K562 (cell line): ENCODE measurements at regions not wholly inside any gene's neighbourhood (a gene's known extent, or its start where the extent isn't known, plus 50 kb on each side); places are given as distances from the start of the nearest gene placed in this dataset.

Experiments used
- ATAC-seq: fragments of 200-7000 bp; cut with Tn5 transposase; 3 replicates; pipeline ENCODE4 v1.9.1; 2020; ENCODE audit warnings: moderate library complexity
- BruUV-seq: library from RNA; stranded (reverse); fragments of 400-500 nt; replicated peaks from 2 replicates; lab custom pipeline; 2021; lab: Mats Ljungman, UMichigan
- CTCF ChIA-PET: fragments of 300-600 bp; formaldehyde crosslinking; extraction: SDS; loops from one replicate; lab custom pipeline; 2021; ENCODE audit warnings: low intra/inter-chr PET ratio; lab: Yijun Ruan, JAX
- POLR2A ChIA-PET: fragments of 300-600, 350-650 bp; sonication (Branson Sonifier 250); formaldehyde crosslinking; extraction: SDS; loops from one replicate; lab custom pipeline; 2021; ENCODE audit warnings: antibody characterized with exemption, inconsistent platforms; lab: Yijun Ruan, JAX
- DNase-seq, 4 experiments: peaks; one replicate each; pipeline versions ENCODE4 v3.0.0 to v3.0.0-alpha.2; 2011 to 2018; ENCODE audit warnings: low spot score in 3 of 4, mixed read lengths in 3 of 4; ENCODE audit errors: extremely low read depth in 1 of 4
- FAIRE-seq: peaks from 2 replicates; lab custom pipeline; 2011; peaks lifted over from hg19 to GRCh38; lab: Jason Lieb, UNC
- H2AFZ ChIP-seq: 2 replicates; pipeline ENCODE4 v1.6.0; 2011; ENCODE audit warnings: low read depth, low read length, control low read depth, inconsistent platforms
- H3K27ac ChIP-seq: fragments of 200-600 bp; 3 replicates; pipeline ENCODE4 v1.8.0; 2011; ENCODE audit warnings: low read depth, mild to moderate bottlenecking, control low read depth, inconsistent platforms, low read length, moderate library complexity, mixed read lengths; ENCODE audit errors: extremely low read depth
- H3K27me3 ChIP-seq, 2 experiments: fragments of 300-600 bp in 1 of 2; 2 replicates in 1 of 2; 3 replicates in 1 of 2; pipeline versions ENCODE4 v1.6.0 to v1.8.0; 2011; ENCODE audit warnings: inconsistent platforms in 2 of 2, low read length in 2 of 2, mild to moderate bottlenecking in 1 of 2, mixed read lengths in 1 of 2, moderate library complexity in 1 of 2; ENCODE audit not compliant: control insufficient read depth in 2 of 2, insufficient read depth in 2 of 2
- H3K36me3 ChIP-seq: fragments of 300-600 bp; 3 replicates; pipeline ENCODE4 v1.8.0; 2011; ENCODE audit warnings: mild to moderate bottlenecking, low read length, inconsistent platforms; ENCODE audit not compliant: control insufficient read depth, insufficient read depth
- H3K4me1 ChIP-seq, 2 experiments: fragments of 200-600 bp in 1 of 2; replicated peaks in 1 of 2; 2 replicates in 1 of 2; 3 replicates in 1 of 2; pipeline versions ENCODE4 v1.5.1 to v1.8.0; 2011; ENCODE audit warnings: inconsistent platforms in 2 of 2, low read length in 2 of 2, mild to moderate bottlenecking in 1 of 2, mixed read lengths in 1 of 2, moderate library complexity in 1 of 2; ENCODE audit not compliant: control insufficient read depth in 2 of 2, insufficient read depth in 2 of 2
- H3K4me2 ChIP-seq: 2 replicates; pipeline ENCODE4 v1.6.1; 2011; ENCODE audit warnings: low read length, control low read depth, inconsistent platforms, mixed read lengths; ENCODE audit not compliant: insufficient read depth
- H3K4me3 ChIP-seq: fragments of 200-600 bp; sonication (generic), shearing (Covaris generic); 2 replicates; pipeline ENCODE4 v1.5.1; 2016; ENCODE audit warnings: control low read depth, inconsistent platforms
- H3K79me2 ChIP-seq: fragments of 200-600 bp; 3 replicates; pipeline ENCODE4 v1.8.0; 2011; ENCODE audit warnings: low read length, inconsistent platforms; ENCODE audit not compliant: control insufficient read depth, insufficient read depth
- H3K9ac ChIP-seq, 2 experiments: 2 replicates each; pipeline versions ENCODE4 v1.6.0 to v1.6.1; 2011; ENCODE audit warnings: low read depth in 2 of 2, low read length in 2 of 2, control low read depth in 1 of 2, inconsistent platforms in 1 of 2, mild to moderate bottlenecking in 1 of 2, mixed read lengths in 1 of 2; ENCODE audit not compliant: insufficient read depth in 1 of 2
- H3K9me1 ChIP-seq: one replicate; pipeline ENCODE4 v1.6.0; 2011; ENCODE audit warnings: inconsistent platforms, mild to moderate bottlenecking, low read length, moderate library complexity; ENCODE audit not compliant: control insufficient read depth, insufficient read depth
- H3K9me3 ChIP-seq: replicated peaks from 2 replicates; pipeline ENCODE4 v1.5.1; 2011; ENCODE audit warnings: low read depth, low read length, inconsistent platforms; ENCODE audit not compliant: control insufficient read depth, insufficient read depth
- H4K20me1 ChIP-seq: replicated peaks from 2 replicates; pipeline ENCODE4 v1.6.1; 2011; ENCODE audit warnings: low read length, inconsistent platforms, mixed read lengths; ENCODE audit not compliant: control insufficient read depth, insufficient read depth
- ADNP ChIP-seq: fragments of 200-800 bp; sonication (Bioruptor generic); IDR thresholded peaks from 2 replicates; pipeline ENCODE4 v1.6.1; 2016; ENCODE audit warnings: missing genetic modification characterization, missing compliant biosample characterization
- CBFA2T2 ChIP-seq: fragments of 450-650 bp; conservative IDR thresholded peaks from 2 replicates; pipeline ENCODE4 v1.6.1; 2017; ENCODE audit warnings: mild to moderate bottlenecking
- CC2D1A ChIP-seq: fragments of 450-650 bp; IDR thresholded peaks from 2 replicates; pipeline ENCODE4 v1.6.1; 2017; ENCODE audit warnings: mild to moderate bottlenecking
- E2F3 ChIP-seq: fragments of 250-450 bp; sonication (Bioruptor Pico); IDR thresholded peaks from 2 replicates; pipeline ENCODE4 v1.4.0; 2020; ENCODE audit warnings: mild to moderate bottlenecking
- FOXA3 ChIP-seq, 2 experiments: fragments of 450-650 bp in 1 of 2; sonication (generic) in 1 of 2; formaldehyde crosslinking; IDR thresholded peaks in 1 of 2; conservative IDR thresholded peaks in 1 of 2; 2 replicates each; pipeline versions ENCODE4 v1.4.0 to v1.8.0; 2020 to 2022; ENCODE audit warnings: mild to moderate bottlenecking in 2 of 2, missing genetic modification reagents in 1 of 2
- FOXP1 ChIP-seq: sonication (generic); formaldehyde crosslinking; IDR thresholded peaks from 2 replicates; pipeline ENCODE4 v1.8.0; 2022; ENCODE audit warnings: mild to moderate bottlenecking, missing genetic modification reagents
- HSF4 ChIP-seq: fragments of 250-450 bp; sonication (Bioruptor Pico); IDR thresholded peaks from 2 replicates; pipeline ENCODE4 v2.1.2; 2022; ENCODE audit warnings: mild to moderate bottlenecking, moderate library complexity, borderline replicate concordance
- MEF2A ChIP-seq: IDR thresholded peaks from 2 replicates; pipeline ENCODE4 v1.6.1; 2011; ENCODE audit warnings: low read depth, mild to moderate bottlenecking, low read length, moderate library complexity; ENCODE audit not compliant: control insufficient read depth
- PRPF4 ChIP-seq: fragments of 200-400 bp; formaldehyde crosslinking; IDR thresholded peaks from one replicate; pipeline ENCODE4 v1.6.1; 2017; ENCODE audit warnings: low read length, low read depth, mild to moderate bottlenecking; ENCODE audit not compliant: insufficient read depth, poor library complexity, severe bottlenecking
- SNIP1 ChIP-seq: fragments of 450-650 bp; IDR thresholded peaks from 2 replicates; pipeline ENCODE4 v1.7.1; 2017; ENCODE audit warnings: low read depth, mild to moderate bottlenecking
- SNRNP70 ChIP-seq: fragments of 200-400 bp; formaldehyde crosslinking; optimal IDR thresholded peaks from 2 replicates; pipeline ENCODE3; 2017; ENCODE audit warnings: low read depth, low read length
- ZNF253 ChIP-seq: fragments of 250-450 bp; sonication (Bioruptor Pico); conservative IDR thresholded peaks from 2 replicates; pipeline ENCODE4 v1.6.1; 2021; ENCODE audit warnings: mild to moderate bottlenecking
- WGBS: fragments of 100-300 bp; shearing (Covaris generic); methylation state at CpG from one replicate; pipeline ENCODE4 v1.1.6; 2016; ENCODE audit warnings: low coverage, mixed read lengths; ENCODE audit not compliant: insufficient coverage; ENCODE audit errors: missing lambda C conversion rate; 5-methylcytosine and 5-hydroxymethylcytosine counted together
- in situ Hi-C: fragments of 300-500 bp; cut with MboI; formaldehyde crosslinking; loops from 4 replicates; pipeline ENCODE4 v1.15.0; 2018; ENCODE audit warnings: inconsistent platforms, mixed read lengths
- intact Hi-C: fragments of 100-400 bp; cut with micrococcal nuclease; formaldehyde crosslinking; loops from 2 replicates; pipeline ENCODE4 v1.14.2; 2022
- TF ChIP-seq, protein P1 (sequence below): fragments of 250-450 bp; sonication (Bioruptor Pico); IDR thresholded peaks from 2 replicates; pipeline ENCODE4 v1.9.0; 2021; ENCODE audit warnings: mild to moderate bottlenecking, inconsistent platforms
- TF ChIP-seq, protein P2 (sequence below): sonication (generic); formaldehyde crosslinking; IDR thresholded peaks from 2 replicates; pipeline ENCODE4 v1.8.1; 2023; ENCODE audit warnings: mild to moderate bottlenecking, missing genetic modification reagents, moderate library complexity
- TF ChIP-seq, protein P3 (sequence below): fragments of 450-650 bp; conservative IDR thresholded peaks from 2 replicates; pipeline ENCODE4 v1.6.1; 2016; ENCODE audit warnings: missing genetic modification characterization, low read depth, mild to moderate bottlenecking, control low read depth, missing compliant biosample characterization
- TF ChIP-seq, protein P4 (sequence below), 2 experiments: fragments of 200-800 bp in 1 of 2; sonication (Bioruptor generic) in 1 of 2; sonication (generic) in 1 of 2; formaldehyde crosslinking in 1 of 2; IDR thresholded peaks in 1 of 2; conservative IDR thresholded peaks in 1 of 2; 2 replicates each; pipeline versions ENCODE4 v1.5.0 to v1.6.1; 2016 to 2020; ENCODE audit warnings: missing compliant biosample characterization in 1 of 2, missing genetic modification characterization in 1 of 2, missing genetic modification reagents in 1 of 2

DNA sequence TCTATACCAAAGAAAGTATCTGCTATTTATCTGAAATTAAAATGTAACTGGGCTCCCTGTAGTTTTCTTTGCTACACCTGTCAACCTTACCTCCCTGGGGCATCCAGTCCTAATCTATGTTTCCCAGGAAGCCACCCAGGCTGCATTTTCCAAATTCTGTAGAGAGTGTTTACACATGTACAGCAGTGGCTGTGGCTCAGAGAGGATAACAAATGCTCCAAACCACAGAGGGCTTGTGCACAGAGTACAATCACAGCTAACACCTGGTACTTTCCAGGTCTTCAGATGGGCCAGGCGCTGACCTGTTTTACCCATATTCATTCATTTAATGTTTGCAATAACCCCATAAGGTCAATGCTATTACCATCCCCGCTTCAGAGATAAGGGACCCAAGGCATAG is 146.5 kb upstream of the TNR start:
- FAIRE-seq (no peak), DNase-seq (no peak), ATAC-seq (no peak)
- ChIA-PET POLR2A (interaction anchor here (0.7 kb wide), 1 partner anchor 329 kb away, joined by 4 read pairs; no protein-coding TSS in a partner anchor), CTCF (no interaction called here)
- no TSS peak for BruUV-seq
- no peak overlapping the region for H3K4me2 ChIP-seq
- H3K27me3 ChIP-seq, result peaks cover 15 to 52% of the 10 kb centered on the region in 2 experiments; a peak in 4 of 5 replicates
- H3K4me3 ChIP-seq, result no peak overlapping the region
- H3K79me2 ChIP-seq, result no peaks in the 10 kb centered on the region
- H4K20me1 ChIP-seq, result no peaks in the 10 kb centered on the region; the same call in 1 of the 2 replicates
- no peaks in the 10 kb centered on the region for H3K36me3 ChIP-seq
- peaks cover 10 to 12% of the 10 kb centered on the region in 2 experiments; a peak in 4 of 5 replicates for H3K4me1 ChIP-seq
- in situ Hi-C loops (no loop called here), intact Hi-C loops (loop anchor here (2.0 to 10.0 kb wide), 3 partner anchors 183 to 513 kb away; no protein-coding TSS in a partner anchor)
- 5% methylated on average over 2 of the region's 2 CpGs for WGBS
- H2AFZ ChIP-seq, result no peak overlapping the region
- no peak overlapping the region for H3K27ac ChIP-seq
- H3K9me1 ChIP-seq, result no peaks in the 10 kb centered on the region
- H3K9ac ChIP-seq, result no peak overlapping the region
- no peaks in the 10 kb centered on the region for H3K9me3 ChIP-seq
- TF ChIP-seq, protein P1, sequence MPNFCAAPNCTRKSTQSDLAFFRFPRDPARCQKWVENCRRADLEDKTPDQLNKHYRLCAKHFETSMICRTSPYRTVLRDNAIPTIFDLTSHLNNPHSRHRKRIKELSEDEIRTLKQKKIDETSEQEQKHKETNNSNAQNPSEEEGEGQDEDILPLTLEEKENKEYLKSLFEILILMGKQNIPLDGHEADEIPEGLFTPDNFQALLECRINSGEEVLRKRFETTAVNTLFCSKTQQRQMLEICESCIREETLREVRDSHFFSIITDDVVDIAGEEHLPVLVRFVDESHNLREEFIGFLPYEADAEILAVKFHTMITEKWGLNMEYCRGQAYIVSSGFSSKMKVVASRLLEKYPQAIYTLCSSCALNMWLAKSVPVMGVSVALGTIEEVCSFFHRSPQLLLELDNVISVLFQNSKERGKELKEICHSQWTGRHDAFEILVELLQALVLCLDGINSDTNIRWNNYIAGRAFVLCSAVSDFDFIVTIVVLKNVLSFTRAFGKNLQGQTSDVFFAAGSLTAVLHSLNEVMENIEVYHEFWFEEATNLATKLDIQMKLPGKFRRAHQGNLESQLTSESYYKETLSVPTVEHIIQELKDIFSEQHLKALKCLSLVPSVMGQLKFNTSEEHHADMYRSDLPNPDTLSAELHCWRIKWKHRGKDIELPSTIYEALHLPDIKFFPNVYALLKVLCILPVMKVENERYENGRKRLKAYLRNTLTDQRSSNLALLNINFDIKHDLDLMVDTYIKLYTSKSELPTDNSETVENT (CRISPR knock-in tag), result no peak
- no peak for TF ChIP-seq ZNF253
- TF ChIP-seq, protein P2, sequence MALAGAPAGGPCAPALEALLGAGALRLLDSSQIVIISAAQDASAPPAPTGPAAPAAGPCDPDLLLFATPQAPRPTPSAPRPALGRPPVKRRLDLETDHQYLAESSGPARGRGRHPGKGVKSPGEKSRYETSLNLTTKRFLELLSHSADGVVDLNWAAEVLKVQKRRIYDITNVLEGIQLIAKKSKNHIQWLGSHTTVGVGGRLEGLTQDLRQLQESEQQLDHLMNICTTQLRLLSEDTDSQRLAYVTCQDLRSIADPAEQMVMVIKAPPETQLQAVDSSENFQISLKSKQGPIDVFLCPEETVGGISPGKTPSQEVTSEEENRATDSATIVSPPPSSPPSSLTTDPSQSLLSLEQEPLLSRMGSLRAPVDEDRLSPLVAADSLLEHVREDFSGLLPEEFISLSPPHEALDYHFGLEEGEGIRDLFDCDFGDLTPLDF (CRISPR knock-in tag), result no peak
- TF ChIP-seq E2F3 (CRISPR knock-in tag), result no peak
- no peak for TF ChIP-seq CC2D1A
- TF ChIP-seq SNIP1, result no peak
- TF ChIP-seq FOXP1 (CRISPR knock-in tag), result no peak
- TF ChIP-seq, protein P3, sequence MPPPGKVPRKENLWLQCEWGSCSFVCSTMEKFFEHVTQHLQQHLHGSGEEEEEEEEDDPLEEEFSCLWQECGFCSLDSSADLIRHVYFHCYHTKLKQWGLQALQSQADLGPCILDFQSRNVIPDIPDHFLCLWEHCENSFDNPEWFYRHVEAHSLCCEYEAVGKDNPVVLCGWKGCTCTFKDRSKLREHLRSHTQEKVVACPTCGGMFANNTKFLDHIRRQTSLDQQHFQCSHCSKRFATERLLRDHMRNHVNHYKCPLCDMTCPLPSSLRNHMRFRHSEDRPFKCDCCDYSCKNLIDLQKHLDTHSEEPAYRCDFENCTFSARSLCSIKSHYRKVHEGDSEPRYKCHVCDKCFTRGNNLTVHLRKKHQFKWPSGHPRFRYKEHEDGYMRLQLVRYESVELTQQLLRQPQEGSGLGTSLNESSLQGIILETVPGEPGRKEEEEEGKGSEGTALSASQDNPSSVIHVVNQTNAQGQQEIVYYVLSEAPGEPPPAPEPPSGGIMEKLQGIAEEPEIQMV (tag), result no peak
- TF ChIP-seq PRPF4, result no peak
- no peak for TF ChIP-seq ADNP
- TF ChIP-seq SNRNP70, result no peak
- TF ChIP-seq CBFA2T2, result peak; percentile 54
- no peak for TF ChIP-seq HSF4 (CRISPR knock-in tag)
- TF ChIP-seq MEF2A, result no peak
- peak in 1 of 2 experiments; percentile 43; a peak in 2 of 4 replicates for TF ChIP-seq FOXA3 (CRISPR knock-in tag; conservative IDR thresholded peaks at IDR 0.05 in 1 of 2, IDR thresholded peaks at IDR 0.05 in 1 of 2)
- TF ChIP-seq, protein P4, sequence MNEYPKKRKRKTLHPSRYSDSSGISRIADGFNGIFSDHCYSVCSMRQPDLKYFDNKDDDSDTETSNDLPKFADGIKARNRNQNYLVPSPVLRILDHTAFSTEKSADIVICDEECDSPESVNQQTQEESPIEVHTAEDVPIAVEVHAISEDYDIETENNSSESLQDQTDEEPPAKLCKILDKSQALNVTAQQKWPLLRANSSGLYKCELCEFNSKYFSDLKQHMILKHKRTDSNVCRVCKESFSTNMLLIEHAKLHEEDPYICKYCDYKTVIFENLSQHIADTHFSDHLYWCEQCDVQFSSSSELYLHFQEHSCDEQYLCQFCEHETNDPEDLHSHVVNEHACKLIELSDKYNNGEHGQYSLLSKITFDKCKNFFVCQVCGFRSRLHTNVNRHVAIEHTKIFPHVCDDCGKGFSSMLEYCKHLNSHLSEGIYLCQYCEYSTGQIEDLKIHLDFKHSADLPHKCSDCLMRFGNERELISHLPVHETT (CRISPR knock-in tag; conservative IDR thresholded peaks at IDR 0.05 in 1 of 2, IDR thresholded peaks at IDR 0.05 in 1 of 2), result no peak
